ENCODE measurements at regions not wholly inside any gene's neighbourhood (a gene's known extent, or its start where the extent isn't known, plus 50 kb on each side); places are given as distances from the start of the nearest gene placed in this dataset.

GRCh38 chr2:88892788-88893187 is 201.3 kb downstream of the RPIA start:
- no peak overlapping the region for H3K27ac ChIP-seq
- H3K36me3 ChIP-seq (replicated peaks in 1 of 2; ENCODE audit: insufficient read depth in 1 of 2, low read depth in 2 of 2), result no peaks in the 10 kb centered on the region
- no peak for DNase-seq
- WGBS, 2 donors, result 82 to 86% methylated on average over 4 of the region's 4 CpGs
- H3K4me1 ChIP-seq, result no peaks in the 10 kb centered on the region
- no peaks in the 10 kb centered on the region for H3K9me3 ChIP-seq
- ATAC-seq, result no peak
- H3K27me3 ChIP-seq, result peaks cover 0 to 3% of the 10 kb centered on the region in 2 donors
- no peak for TF ChIP-seq POLR2A (IDR thresholded peaks at IDR 0.05)
- TF ChIP-seq CTCF (IDR thresholded peaks at IDR 0.05), result no peak
- no peak overlapping the region for H3K4me3 ChIP-seq
- intact Hi-C loops (cut with DNase I), result no loop called here

GRCh38 chr2:88896971-88897370 is 205.5 kb downstream of the RPIA start:
- WGBS, 2 donors, result 20 to 21% methylated on average over 1 of the region's 1 CpG
- H3K9me3 ChIP-seq, result no peaks in the 10 kb centered on the region

GRCh38 chr2:88897715-88898114 is 206.2 kb downstream of the RPIA start:
- TF ChIP-seq POLR2A (IDR thresholded peaks at IDR 0.05) (no peak), CTCF (IDR thresholded peaks at IDR 0.05) (no peak)
- no peak overlapping the region for H3K4me3 ChIP-seq
- H3K9me3 ChIP-seq, result no peaks in the 10 kb centered on the region
- no peak overlapping the region for H3K27ac ChIP-seq
- no peak for DNase-seq
- no peak for ATAC-seq
- H3K36me3 ChIP-seq (replicated peaks in 1 of 2; ENCODE audit: insufficient read depth in 1 of 2, low read depth in 2 of 2), result no peaks in the 10 kb centered on the region
- no peaks in the 10 kb centered on the region for H3K4me1 ChIP-seq
- WGBS, 2 donors, result 4 to 12% methylated on average over 1 of the region's 1 CpG
- H3K27me3 ChIP-seq, result no peaks in the 10 kb centered on the region
- intact Hi-C loops (cut with DNase I), result no loop called here

More at GRCh38 chr2:88896971-88897370, 205.5 kb downstream of the RPIA start:
- Histone ChIP-seq H3K4me3 (no peak overlapping the region), H3K27me3 (no peaks in the 10 kb centered on the region), H3K36me3 (replicated peaks in 1 of 2; ENCODE audit: insufficient read depth in 1 of 2, low read depth in 2 of 2) (no peaks in the 10 kb centered on the region), H3K27ac (no peak overlapping the region), H3K4me1 (no peaks in the 10 kb centered on the region)
- intact Hi-C loops (cut with DNase I), result no loop called here
- DNase-seq, result no peak
- ATAC-seq, result no peak
- TF ChIP-seq CTCF (IDR thresholded peaks at IDR 0.05) (no peak), POLR2A (IDR thresholded peaks at IDR 0.05) (no peak)

DNA sequence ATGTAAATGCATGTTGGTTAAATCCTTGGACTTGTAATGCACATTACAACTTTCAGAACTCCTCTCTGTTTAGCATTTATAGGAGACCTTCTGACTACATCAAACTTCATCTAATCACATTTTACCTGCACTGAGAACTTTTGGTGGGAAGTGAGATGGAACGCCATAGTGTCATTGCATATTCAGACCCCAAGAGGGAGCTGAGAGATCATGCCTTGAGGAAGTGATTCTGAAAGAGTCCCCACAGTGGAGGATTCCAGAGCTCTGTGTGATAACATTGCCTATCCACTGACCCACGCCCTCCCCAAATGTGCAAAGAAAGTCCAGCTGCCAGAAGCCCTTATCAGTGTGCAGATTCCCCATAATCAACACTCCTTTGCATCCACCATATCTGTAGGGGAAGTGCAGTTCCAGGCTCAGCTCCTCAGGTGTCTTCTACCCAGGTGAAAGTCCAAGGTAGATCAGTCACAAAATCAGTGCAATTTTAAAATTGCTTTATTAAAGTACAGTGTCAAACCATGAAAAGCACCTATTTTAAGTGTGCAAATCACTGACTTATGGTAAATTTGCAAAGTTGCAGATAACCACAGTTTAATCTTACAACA is 212.4 kb downstream of the RPIA start:
- no peaks in the 10 kb centered on the region for H3K4me1 ChIP-seq
- DNase-seq (peak in 2 of 4 donors; percentile 16 to 21), ATAC-seq (peak; percentile 53)
- 0 to 8% methylated on average over 2 of the region's 2 CpGs for WGBS, 2 donors
- no peaks in the 10 kb centered on the region for H3K9me3 ChIP-seq
- no peak overlapping the region for H3K27ac ChIP-seq
- intact Hi-C loops (cut with DNase I), result no loop called here
- H3K36me3 ChIP-seq (replicated peaks in 1 of 2; ENCODE audit: insufficient read depth in 1 of 2, low read depth in 2 of 2), result no peaks in the 10 kb centered on the region
- peak; percentile 20 to 72 (median 60) for TF ChIP-seq CTCF (IDR thresholded peaks at IDR 0.05)
- no peak for TF ChIP-seq POLR2A (IDR thresholded peaks at IDR 0.05)
- no peaks in the 10 kb centered on the region for H3K27me3 ChIP-seq
- H3K4me3 ChIP-seq, result no peak overlapping the region

- ATAC-seq, result no peak
- no peak overlapping the region for H3K4me3 ChIP-seq
- H3K9me3 ChIP-seq, result no peaks in the 10 kb centered on the region
- no peak for DNase-seq
- H3K36me3 ChIP-seq (replicated peaks in 1 of 2; ENCODE audit: insufficient read depth in 1 of 2, low read depth in 2 of 2), result no peaks in the 10 kb centered on the region
- no peaks in the 10 kb centered on the region for H3K27me3 ChIP-seq
- no peak for TF ChIP-seq CTCF (IDR thresholded peaks at IDR 0.05)
- TF ChIP-seq POLR2A (IDR thresholded peaks at IDR 0.05), result no peak
- H3K27ac ChIP-seq, result no peak overlapping the region
- no peaks in the 10 kb centered on the region for H3K4me1 ChIP-seq
- intact Hi-C loops (cut with DNase I), result no loop called here
These were observed 221.8 kb downstream of the RPIA start for GRCh38 chr2:88913280-88913679.
